ENCODE measurements at regions not wholly inside any gene's neighbourhood (a gene's known extent, or its start where the extent isn't known, plus 50 kb on each side); places are given as distances from the start of the nearest gene placed in this dataset.
"Not testable (repeated sequence)": the region's sequence is repeated elsewhere in the genome, so short reads cannot be mapped to it uniquely, and the experiment has no call there.

GRCh38 chr18:71040161-71040560, 751.3 kb downstream of the SOCS6 start:
- H3K4me3 ChIP-seq (replicated peaks; ENCODE audit: low read depth, low read length): no peak overlapping the region
- TF ChIP-seq, protein P1, sequence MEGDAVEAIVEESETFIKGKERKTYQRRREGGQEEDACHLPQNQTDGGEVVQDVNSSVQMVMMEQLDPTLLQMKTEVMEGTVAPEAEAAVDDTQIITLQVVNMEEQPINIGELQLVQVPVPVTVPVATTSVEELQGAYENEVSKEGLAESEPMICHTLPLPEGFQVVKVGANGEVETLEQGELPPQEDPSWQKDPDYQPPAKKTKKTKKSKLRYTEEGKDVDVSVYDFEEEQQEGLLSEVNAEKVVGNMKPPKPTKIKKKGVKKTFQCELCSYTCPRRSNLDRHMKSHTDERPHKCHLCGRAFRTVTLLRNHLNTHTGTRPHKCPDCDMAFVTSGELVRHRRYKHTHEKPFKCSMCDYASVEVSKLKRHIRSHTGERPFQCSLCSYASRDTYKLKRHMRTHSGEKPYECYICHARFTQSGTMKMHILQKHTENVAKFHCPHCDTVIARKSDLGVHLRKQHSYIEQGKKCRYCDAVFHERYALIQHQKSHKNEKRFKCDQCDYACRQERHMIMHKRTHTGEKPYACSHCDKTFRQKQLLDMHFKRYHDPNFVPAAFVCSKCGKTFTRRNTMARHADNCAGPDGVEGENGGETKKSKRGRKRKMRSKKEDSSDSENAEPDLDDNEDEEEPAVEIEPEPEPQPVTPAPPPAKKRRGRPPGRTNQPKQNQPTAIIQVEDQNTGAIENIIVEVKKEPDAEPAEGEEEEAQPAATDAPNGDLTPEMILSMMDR (IDR thresholded peaks at IDR 0.05; ENCODE audit: low read depth, low read length, missing control alignments): no peak
- no peak for DNase-seq (ENCODE audit: extremely low read depth, low read depth)

- H3K4me3 ChIP-seq (replicated peaks; ENCODE audit: low read depth, low read length): no peak overlapping the region
- TF ChIP-seq, protein P1 (IDR thresholded peaks at IDR 0.05; ENCODE audit: low read depth, low read length, missing control alignments): no peak
- DNase-seq (ENCODE audit: extremely low read depth, low read depth): no peak
Observed at GRCh38 chr18:71038196-71038595, 749.4 kb downstream of the SOCS6 start.

DNA sequence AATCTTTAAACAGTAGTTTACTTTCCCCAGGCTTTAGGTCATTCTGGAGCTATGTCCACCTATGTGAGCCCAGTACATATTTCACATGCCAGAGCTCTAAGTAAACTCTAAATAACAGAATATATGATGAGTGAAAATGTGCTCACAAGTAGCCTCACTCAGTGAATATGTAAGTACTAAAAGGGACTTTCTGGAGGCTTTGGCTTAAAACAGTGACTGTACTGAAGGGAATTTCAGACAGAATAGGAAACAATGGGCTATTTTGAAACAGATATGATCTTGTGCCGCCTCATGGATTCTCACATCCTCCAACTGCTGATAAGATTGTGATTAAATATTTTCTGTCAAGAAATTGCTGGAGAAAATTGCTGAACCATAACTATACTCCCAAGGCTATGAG, 747.9 kb downstream of the SOCS6 start:
- no peak overlapping the region for H3K4me3 ChIP-seq (replicated peaks; ENCODE audit: low read depth, low read length)
- TF ChIP-seq, protein P1 (IDR thresholded peaks at IDR 0.05; ENCODE audit: low read depth, low read length, missing control alignments): no peak
- no peak for DNase-seq (ENCODE audit: extremely low read depth, low read depth)

- not testable (repeated sequence) for H3K4me3 ChIP-seq (replicated peaks; ENCODE audit: low read depth, low read length); DNase-seq (ENCODE audit: extremely low read depth, low read depth)
Observed at GRCh38 chr18:71031296-71032191, 742.7 kb downstream of the SOCS6 start.

- H3K4me3 ChIP-seq (replicated peaks; ENCODE audit: low read depth, low read length); DNase-seq (ENCODE audit: extremely low read depth, low read depth): not testable (repeated sequence)
Observed at GRCh38 chr18:71030085-71030484, 741.2 kb downstream of the SOCS6 start.

GRCh38 chr18:71028285-71028762, 739.5 kb downstream of the SOCS6 start:
- H3K4me3 ChIP-seq (replicated peaks; ENCODE audit: low read depth, low read length): no peak overlapping the region
- no peak for DNase-seq (ENCODE audit: extremely low read depth, low read depth)
- TF ChIP-seq, protein P1 (IDR thresholded peaks at IDR 0.05; ENCODE audit: low read depth, low read length, missing control alignments): no peak

DNA sequence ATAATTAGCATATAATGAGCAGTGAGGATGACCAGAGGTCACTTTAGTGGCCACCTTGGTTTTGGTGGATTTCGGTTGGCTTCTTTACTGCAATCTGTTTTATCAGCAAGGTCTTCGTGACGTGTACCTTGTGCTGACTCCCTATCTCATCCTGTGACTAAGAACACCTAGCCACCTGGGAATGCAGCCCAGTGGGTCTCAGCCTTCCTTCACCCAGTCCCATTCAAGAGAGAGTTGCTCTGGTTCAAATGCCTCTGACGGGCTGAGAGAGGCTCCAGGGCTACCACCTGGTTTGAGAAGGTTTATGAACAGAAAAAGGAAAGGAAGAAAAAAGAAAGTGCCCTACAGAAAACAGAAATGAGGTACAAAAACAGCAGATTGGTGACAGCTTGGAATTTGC, 738.7 kb downstream of the SOCS6 start:
- TF ChIP-seq, protein P1 (IDR thresholded peaks at IDR 0.05; ENCODE audit: low read depth, low read length, missing control alignments): no peak
- no peak for DNase-seq (ENCODE audit: extremely low read depth, low read depth)
- no peak overlapping the region for H3K4me3 ChIP-seq (replicated peaks; ENCODE audit: low read depth, low read length)
